ENCODE measurements at regions not wholly inside any gene's neighbourhood (a gene's known extent, or its start where the extent isn't known, plus 50 kb on each side); places are given as distances from the start of the nearest gene placed in this dataset.

DNA sequence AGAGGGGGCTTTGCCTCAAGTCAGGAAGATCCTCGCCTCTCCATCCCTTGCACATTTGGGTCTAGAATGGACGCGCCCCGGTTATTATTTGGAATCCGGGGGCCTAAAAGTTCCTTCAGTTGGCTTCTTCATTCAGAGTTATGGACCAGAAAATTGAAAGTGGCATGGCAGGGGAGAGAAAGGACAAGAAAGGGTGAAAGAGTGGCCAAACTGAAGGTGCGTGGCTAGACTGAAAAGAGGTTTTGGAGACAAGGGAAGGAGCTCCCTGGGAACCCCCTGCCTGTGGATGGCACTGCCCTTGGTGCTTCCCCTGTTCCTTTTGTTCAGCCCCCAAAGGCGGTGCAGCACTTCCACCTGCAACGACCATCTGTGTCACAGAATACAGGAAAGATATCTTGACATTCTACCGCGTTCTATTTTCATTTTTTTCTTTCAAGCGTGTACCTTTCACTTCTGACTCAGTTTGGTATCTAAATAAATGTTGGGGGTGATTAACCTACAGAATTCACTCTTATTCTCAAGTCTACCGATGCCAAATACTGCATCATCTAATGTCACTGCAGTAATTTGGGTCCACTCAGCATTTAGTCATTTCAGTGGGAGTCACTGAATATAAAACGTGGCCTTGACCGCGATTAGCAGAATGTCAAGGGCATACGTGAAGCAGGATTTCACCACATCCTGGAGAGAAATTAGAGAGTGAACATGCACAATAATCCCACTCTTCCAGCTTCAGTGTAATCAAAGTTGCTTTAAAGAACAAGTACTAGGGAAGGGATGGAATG, 88.1 kb upstream of the ARHGAP32 start:
- DNase-seq (ENCODE audit: low read depth, low spot score): no peak
- POLR2A ChIA-PET: no interaction called here
- no TSS peak for BruUV-seq (replicated peaks)

DNA sequence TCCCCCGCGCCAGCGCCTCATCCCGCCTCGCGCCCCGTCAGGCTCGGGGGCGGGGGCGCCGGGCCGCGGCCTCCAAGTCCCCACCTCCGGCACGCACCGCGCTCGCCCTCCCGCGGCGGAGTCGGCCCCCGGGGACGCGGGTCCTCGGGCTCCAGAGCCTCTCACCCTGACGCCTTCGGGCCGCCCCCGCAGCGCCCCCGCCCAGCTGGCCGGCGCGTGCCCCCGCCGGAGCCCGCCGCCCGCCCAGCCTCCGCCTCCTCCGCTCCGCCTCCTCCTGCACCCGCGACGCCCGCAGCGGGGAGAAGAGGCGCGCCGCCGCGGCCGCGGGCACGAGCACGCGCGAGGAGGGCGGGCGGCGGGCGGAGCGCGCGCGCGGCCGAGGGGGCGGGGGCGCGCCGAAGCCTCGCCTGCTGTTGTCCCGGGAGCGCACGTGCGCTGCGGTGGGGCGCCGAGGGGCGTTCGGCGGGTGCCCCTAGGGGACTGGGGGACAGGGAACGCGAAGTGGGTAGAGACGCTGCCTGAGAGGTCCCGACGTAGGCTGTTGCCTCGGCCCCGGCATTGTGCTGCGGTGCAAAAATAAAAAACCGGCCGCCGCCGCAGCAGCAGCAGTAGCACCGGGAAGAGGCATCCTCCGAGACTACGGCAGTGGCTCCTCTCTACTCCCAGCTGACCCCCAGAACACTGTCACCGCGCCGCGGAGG, 87.4 kb upstream of the ARHGAP32 start:
- no peak for DNase-seq (ENCODE audit: low read depth, low spot score)
- peak; percentile 94 for ATAC-seq
- Histone ChIP-seq H3K4me3 (ENCODE audit: low read depth in 2 of 2, low read length in 2 of 2) (peak overlapping the region; percentile 72 to 85), H3K4me1 (ENCODE audit: control insufficient read depth, insufficient read depth, low read length) (peaks cover 48% of the 10 kb centered on the region), H3K9me3 (ENCODE audit: control insufficient read depth, insufficient read depth, low read depth, low read length) (no peaks in the 10 kb centered on the region), H3K27me3 (ENCODE audit: control insufficient read depth, insufficient read depth, low read length) (no peaks in the 10 kb centered on the region), H3K36me3 (ENCODE audit: control insufficient read depth, insufficient read depth, low read length) (no peaks in the 10 kb centered on the region), H3K27ac (ENCODE audit: low read length) (peak overlapping the region; percentile 93)
- TF ChIP-seq, protein P1, sequence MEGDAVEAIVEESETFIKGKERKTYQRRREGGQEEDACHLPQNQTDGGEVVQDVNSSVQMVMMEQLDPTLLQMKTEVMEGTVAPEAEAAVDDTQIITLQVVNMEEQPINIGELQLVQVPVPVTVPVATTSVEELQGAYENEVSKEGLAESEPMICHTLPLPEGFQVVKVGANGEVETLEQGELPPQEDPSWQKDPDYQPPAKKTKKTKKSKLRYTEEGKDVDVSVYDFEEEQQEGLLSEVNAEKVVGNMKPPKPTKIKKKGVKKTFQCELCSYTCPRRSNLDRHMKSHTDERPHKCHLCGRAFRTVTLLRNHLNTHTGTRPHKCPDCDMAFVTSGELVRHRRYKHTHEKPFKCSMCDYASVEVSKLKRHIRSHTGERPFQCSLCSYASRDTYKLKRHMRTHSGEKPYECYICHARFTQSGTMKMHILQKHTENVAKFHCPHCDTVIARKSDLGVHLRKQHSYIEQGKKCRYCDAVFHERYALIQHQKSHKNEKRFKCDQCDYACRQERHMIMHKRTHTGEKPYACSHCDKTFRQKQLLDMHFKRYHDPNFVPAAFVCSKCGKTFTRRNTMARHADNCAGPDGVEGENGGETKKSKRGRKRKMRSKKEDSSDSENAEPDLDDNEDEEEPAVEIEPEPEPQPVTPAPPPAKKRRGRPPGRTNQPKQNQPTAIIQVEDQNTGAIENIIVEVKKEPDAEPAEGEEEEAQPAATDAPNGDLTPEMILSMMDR (IDR thresholded peaks at IDR 0.05): peak; percentile 68
- no peak for TF ChIP-seq TCF7L2 (IDR thresholded peaks at IDR 0.05; ENCODE audit: low read depth, low read length)
- TF ChIP-seq, protein P2, sequence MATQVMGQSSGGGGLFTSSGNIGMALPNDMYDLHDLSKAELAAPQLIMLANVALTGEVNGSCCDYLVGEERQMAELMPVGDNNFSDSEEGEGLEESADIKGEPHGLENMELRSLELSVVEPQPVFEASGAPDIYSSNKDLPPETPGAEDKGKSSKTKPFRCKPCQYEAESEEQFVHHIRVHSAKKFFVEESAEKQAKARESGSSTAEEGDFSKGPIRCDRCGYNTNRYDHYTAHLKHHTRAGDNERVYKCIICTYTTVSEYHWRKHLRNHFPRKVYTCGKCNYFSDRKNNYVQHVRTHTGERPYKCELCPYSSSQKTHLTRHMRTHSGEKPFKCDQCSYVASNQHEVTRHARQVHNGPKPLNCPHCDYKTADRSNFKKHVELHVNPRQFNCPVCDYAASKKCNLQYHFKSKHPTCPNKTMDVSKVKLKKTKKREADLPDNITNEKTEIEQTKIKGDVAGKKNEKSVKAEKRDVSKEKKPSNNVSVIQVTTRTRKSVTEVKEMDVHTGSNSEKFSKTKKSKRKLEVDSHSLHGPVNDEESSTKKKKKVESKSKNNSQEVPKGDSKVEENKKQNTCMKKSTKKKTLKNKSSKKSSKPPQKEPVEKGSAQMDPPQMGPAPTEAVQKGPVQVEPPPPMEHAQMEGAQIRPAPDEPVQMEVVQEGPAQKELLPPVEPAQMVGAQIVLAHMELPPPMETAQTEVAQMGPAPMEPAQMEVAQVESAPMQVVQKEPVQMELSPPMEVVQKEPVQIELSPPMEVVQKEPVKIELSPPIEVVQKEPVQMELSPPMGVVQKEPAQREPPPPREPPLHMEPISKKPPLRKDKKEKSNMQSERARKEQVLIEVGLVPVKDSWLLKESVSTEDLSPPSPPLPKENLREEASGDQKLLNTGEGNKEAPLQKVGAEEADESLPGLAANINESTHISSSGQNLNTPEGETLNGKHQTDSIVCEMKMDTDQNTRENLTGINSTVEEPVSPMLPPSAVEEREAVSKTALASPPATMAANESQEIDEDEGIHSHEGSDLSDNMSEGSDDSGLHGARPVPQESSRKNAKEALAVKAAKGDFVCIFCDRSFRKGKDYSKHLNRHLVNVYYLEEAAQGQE (IDR thresholded peaks at IDR 0.05; ENCODE audit: insufficient read depth in 1 of 2, low read depth in 2 of 2, low read length in 1 of 2): no peak
- TF ChIP-seq SIN3A (IDR thresholded peaks at IDR 0.05; ENCODE audit: borderline replicate concordance, insufficient read depth, low read depth, low read length): peak; percentile 60; the same call in 1 of the 2 replicates
- peak; percentile 60; the same call in 1 of the 2 replicates for TF ChIP-seq POLR2AphosphoS5 (IDR thresholded peaks at IDR 0.05; ENCODE audit: low read depth, low read length)
- in situ Hi-C loops (cut with HindIII; ENCODE audit: low pct_unique_long_range_greater_than_20kb, low sequenced_read_pairs) (no loop called here), intact Hi-C loops (cut with micrococcal nuclease; ENCODE audit: unreplicated experiment) (loop anchor here (2.0 to 10.0 kb wide), 2 partner anchors 135 to 163 kb away; no protein-coding TSS in a partner anchor)
- no TSS peak for BruUV-seq (replicated peaks)
- ChIA-PET POLR2A (no interaction called here), CTCF (no interaction called here)

More for the DNA sequence above, 88.1 kb upstream of the ARHGAP32 start:
- Histone ChIP-seq H3K9me3 (ENCODE audit: control insufficient read depth, insufficient read depth, low read depth, low read length) (no peaks in the 10 kb centered on the region), H3K4me3 (ENCODE audit: low read depth in 2 of 2, low read length in 2 of 2) (peak overlapping the region; percentile 72 to 85), H3K36me3 (ENCODE audit: control insufficient read depth, insufficient read depth, low read length) (no peaks in the 10 kb centered on the region), H3K27me3 (ENCODE audit: control insufficient read depth, insufficient read depth, low read length) (no peaks in the 10 kb centered on the region), H3K27ac (ENCODE audit: low read length) (peak overlapping the region; percentile 93), H3K4me1 (ENCODE audit: control insufficient read depth, insufficient read depth, low read length) (peaks cover 49% of the 10 kb centered on the region)
- CTCF ChIA-PET: interaction anchor here (0.7 kb wide), 1 partner anchor 394 kb away, joined by 3 read pairs; no protein-coding TSS in a partner anchor
- TF ChIP-seq POLR2AphosphoS5 (IDR thresholded peaks at IDR 0.05; ENCODE audit: low read depth, low read length): no peak
- TF ChIP-seq, protein P1 (IDR thresholded peaks at IDR 0.05): no peak
- TF ChIP-seq TCF7L2 (IDR thresholded peaks at IDR 0.05; ENCODE audit: low read depth, low read length): no peak
- TF ChIP-seq, protein P2 (IDR thresholded peaks at IDR 0.05; ENCODE audit: insufficient read depth in 1 of 2, low read depth in 2 of 2, low read length in 1 of 2): no peak
- TF ChIP-seq SIN3A (IDR thresholded peaks at IDR 0.05; ENCODE audit: borderline replicate concordance, insufficient read depth, low read depth, low read length): no peak
- in situ Hi-C loops (cut with HindIII; ENCODE audit: low pct_unique_long_range_greater_than_20kb, low sequenced_read_pairs): no loop called here
- intact Hi-C loops (cut with micrococcal nuclease; ENCODE audit: unreplicated experiment): loop anchor here (2.0 kb wide), 1 partner anchor 163 kb away; no protein-coding TSS in a partner anchor
- no peak for ATAC-seq
